ENCODE measurements at regions not wholly inside any gene's neighbourhood (a gene's known extent, or its start where the extent isn't known, plus 50 kb on each side); places are given as distances from the start of the nearest gene placed in this dataset.

- peaks cover 1% of the 10 kb centered on the region for H3K9me3 Mint-ChIP-seq
These were observed 406.8 kb downstream of the MCTP2 start for GRCh38 chr15:94638183-94638582.

GRCh38 chr15:94639701-94640100 lies 408.3 kb downstream of the MCTP2 start:
- no peaks in the 10 kb centered on the region for H3K4me1 Mint-ChIP-seq
- H3K27me3 Mint-ChIP-seq, result peaks cover 27% of the 10 kb centered on the region
- H3K9me3 Mint-ChIP-seq, result peaks cover 1% of the 10 kb centered on the region
- H3K4me3 Mint-ChIP-seq, result no peak overlapping the region
- no peaks in the 10 kb centered on the region for H3K36me3 Mint-ChIP-seq
- DNase-seq, result no peak
- H3K27ac Mint-ChIP-seq, result no peak overlapping the region

More at GRCh38 chr15:94638183-94638582, 406.8 kb downstream of the MCTP2 start:
- Mint-ChIP-seq H3K4me3 (no peak overlapping the region), H3K27me3 (peaks cover 34% of the 10 kb centered on the region), H3K4me1 (no peaks in the 10 kb centered on the region), H3K27ac (no peak overlapping the region), H3K36me3 (no peaks in the 10 kb centered on the region)
- no peak for DNase-seq

GRCh38 chr15:94644433-94644832 lies 413.1 kb downstream of the MCTP2 start:
- Mint-ChIP-seq H3K27me3 (peaks cover 13% of the 10 kb centered on the region), H3K4me1 (no peaks in the 10 kb centered on the region), H3K9me3 (peaks cover 1% of the 10 kb centered on the region), H3K4me3 (no peak overlapping the region), H3K27ac (no peak overlapping the region), H3K36me3 (no peaks in the 10 kb centered on the region)
- DNase-seq, result no peak

- H3K27ac Mint-ChIP-seq, result no peak overlapping the region
- peaks cover 25% of the 10 kb centered on the region for H3K27me3 Mint-ChIP-seq
- H3K4me1 Mint-ChIP-seq, result no peaks in the 10 kb centered on the region
- H3K36me3 Mint-ChIP-seq, result no peaks in the 10 kb centered on the region
- DNase-seq, result no peak
- H3K4me3 Mint-ChIP-seq, result no peak overlapping the region
- H3K9me3 Mint-ChIP-seq, result no peaks in the 10 kb centered on the region
These were observed 421.7 kb downstream of the MCTP2 start for GRCh38 chr15:94653071-94653470.

- no peak for DNase-seq
- H3K27me3 Mint-ChIP-seq, result peaks cover 27% of the 10 kb centered on the region
- H3K4me1 Mint-ChIP-seq, result no peaks in the 10 kb centered on the region
- no peak overlapping the region for H3K4me3 Mint-ChIP-seq
- H3K9me3 Mint-ChIP-seq, result no peaks in the 10 kb centered on the region
- H3K36me3 Mint-ChIP-seq, result no peaks in the 10 kb centered on the region
- no peak overlapping the region for H3K27ac Mint-ChIP-seq
These were observed 424.0 kb downstream of the MCTP2 start for GRCh38 chr15:94655249-94655880.

GRCh38 chr15:94665676-94666441 lies 434.5 kb downstream of the MCTP2 start:
- Mint-ChIP-seq H3K4me1 (no peaks in the 10 kb centered on the region), H3K36me3 (no peaks in the 10 kb centered on the region), H3K4me3 (no peak overlapping the region), H3K9me3 (no peaks in the 10 kb centered on the region), H3K27me3 (peaks cover 43% of the 10 kb centered on the region), H3K27ac (no peak overlapping the region)
- no peak for DNase-seq

GRCh38 chr15:94666553-94666952 lies 435.2 kb downstream of the MCTP2 start:
- H3K27ac Mint-ChIP-seq, result no peak overlapping the region
- no peaks in the 10 kb centered on the region for H3K36me3 Mint-ChIP-seq
- no peaks in the 10 kb centered on the region for H3K9me3 Mint-ChIP-seq
- no peaks in the 10 kb centered on the region for H3K4me1 Mint-ChIP-seq
- DNase-seq, result no peak
- H3K27me3 Mint-ChIP-seq, result peaks cover 44% of the 10 kb centered on the region
- no peak overlapping the region for H3K4me3 Mint-ChIP-seq

- no peak for DNase-seq
- H3K27ac Mint-ChIP-seq, result no peak overlapping the region
- no peak overlapping the region for H3K4me3 Mint-ChIP-seq
- H3K27me3 Mint-ChIP-seq, result peaks cover 49% of the 10 kb centered on the region
- H3K4me1 Mint-ChIP-seq, result no peaks in the 10 kb centered on the region
- H3K9me3 Mint-ChIP-seq, result no peaks in the 10 kb centered on the region
- no peaks in the 10 kb centered on the region for H3K36me3 Mint-ChIP-seq
These were observed 435.7 kb downstream of the MCTP2 start for GRCh38 chr15:94667109-94667508.

GRCh38 chr15:94670438-94671034 lies 439.2 kb downstream of the MCTP2 start:
- Mint-ChIP-seq H3K4me1 (no peaks in the 10 kb centered on the region), H3K9me3 (no peaks in the 10 kb centered on the region), H3K27ac (no peak overlapping the region), H3K27me3 (peaks cover 39% of the 10 kb centered on the region), H3K4me3 (no peak overlapping the region), H3K36me3 (no peaks in the 10 kb centered on the region)
- DNase-seq, result no peak

GRCh38 chr15:94671858-94672532 lies 440.6 kb downstream of the MCTP2 start:
- H3K9me3 Mint-ChIP-seq, result no peaks in the 10 kb centered on the region
- H3K27me3 Mint-ChIP-seq, result peaks cover 31% of the 10 kb centered on the region
- no peaks in the 10 kb centered on the region for H3K36me3 Mint-ChIP-seq
- no peak overlapping the region for H3K4me3 Mint-ChIP-seq
- no peaks in the 10 kb centered on the region for H3K4me1 Mint-ChIP-seq
- no peak overlapping the region for H3K27ac Mint-ChIP-seq
- no peak for DNase-seq

- H3K27me3 Mint-ChIP-seq, result peaks cover 17% of the 10 kb centered on the region
These were observed 442.4 kb downstream of the MCTP2 start for GRCh38 chr15:94673801-94674200.

GRCh38 chr15:94674296-94674695 lies 442.9 kb downstream of the MCTP2 start:
- H3K9me3 Mint-ChIP-seq, result no peaks in the 10 kb centered on the region
- DNase-seq, result no peak
- peaks cover 16% of the 10 kb centered on the region for H3K27me3 Mint-ChIP-seq
- no peaks in the 10 kb centered on the region for H3K4me1 Mint-ChIP-seq
- no peak overlapping the region for H3K4me3 Mint-ChIP-seq
- no peaks in the 10 kb centered on the region for H3K36me3 Mint-ChIP-seq
- H3K27ac Mint-ChIP-seq, result no peak overlapping the region

More at GRCh38 chr15:94673801-94674200, 442.4 kb downstream of the MCTP2 start:
- Mint-ChIP-seq H3K27ac (no peak overlapping the region), H3K36me3 (no peaks in the 10 kb centered on the region), H3K4me1 (no peaks in the 10 kb centered on the region), H3K9me3 (no peaks in the 10 kb centered on the region), H3K4me3 (no peak overlapping the region)
- no peak for DNase-seq

GRCh38 chr15:94677202-94677790 lies 445.9 kb downstream of the MCTP2 start:
- Mint-ChIP-seq H3K9me3 (no peaks in the 10 kb centered on the region), H3K4me1 (no peaks in the 10 kb centered on the region), H3K36me3 (no peaks in the 10 kb centered on the region), H3K4me3 (no peak overlapping the region), H3K27me3 (peaks cover 20% of the 10 kb centered on the region), H3K27ac (no peak overlapping the region)
- DNase-seq, result no peak

GRCh38 chr15:94682171-94682570 lies 450.8 kb downstream of the MCTP2 start:
- no peak for DNase-seq
- Mint-ChIP-seq H3K9me3 (no peaks in the 10 kb centered on the region), H3K4me3 (no peak overlapping the region), H3K27ac (no peak overlapping the region), H3K4me1 (no peaks in the 10 kb centered on the region), H3K27me3 (peaks cover 16% of the 10 kb centered on the region), H3K36me3 (no peaks in the 10 kb centered on the region)

GRCh38 chr15:94683902-94684301 lies 452.5 kb downstream of the MCTP2 start:
- no peaks in the 10 kb centered on the region for H3K36me3 Mint-ChIP-seq

More at GRCh38 chr15:94683902-94684301, 452.5 kb downstream of the MCTP2 start:
- no peak for DNase-seq
- Mint-ChIP-seq H3K4me1 (no peaks in the 10 kb centered on the region), H3K4me3 (no peak overlapping the region), H3K27me3 (peaks cover 16% of the 10 kb centered on the region), H3K9me3 (no peaks in the 10 kb centered on the region), H3K27ac (no peak overlapping the region)
